ENCODE measurements at regions not wholly inside any gene's neighbourhood (a gene's known extent, or its start where the extent isn't known, plus 50 kb on each side); places are given as distances from the start of the nearest gene placed in this dataset.

- no peak for TF ChIP-seq AHDC1 (CRISPR knock-in tag; IDR thresholded peaks at IDR 0.05; ENCODE audit: borderline replicate concordance)
Observed at GRCh38 chr2:5826979-5827655, 134.9 kb downstream of the SOX11 start (continued).

GRCh38 chr2:5834501-5834900 lies 142.3 kb downstream of the SOX11 start:
- no peak overlapping the region for H2AFZ ChIP-seq (ENCODE audit: low read length)
- FAIRE-seq (no peak), ATAC-seq (no peak), DNase-seq (ENCODE audit: low spot score) (no peak)
- in situ Hi-C loops (cut with HindIII; ENCODE audit: extremely low pct_ligation_motif_present, low pct_unique_long_range_greater_than_20kb) (no loop called here), intact Hi-C loops (cut with micrococcal nuclease; ENCODE audit: unreplicated experiment) (no loop called here)
- no peaks in the 10 kb centered on the region for H3K4me1 ChIP-seq (ENCODE audit: insufficient read depth, low read length)
- no TSS peak for BruUV-seq (replicated peaks)
- H3K36me3 ChIP-seq (replicated peaks in 1 of 2; ENCODE audit: control insufficient read depth in 1 of 2, insufficient read depth in 2 of 2, low read length in 2 of 2): no peaks in the 10 kb centered on the region
- peaks cover 35% of the 10 kb centered on the region for H3K9me3 ChIP-seq (ENCODE audit: low read length)
- H3K79me2 ChIP-seq (ENCODE audit: insufficient read depth, low read length): no peaks in the 10 kb centered on the region
- no peak overlapping the region for H3K4me2 ChIP-seq (ENCODE audit: low read depth, low read length)
- no peak overlapping the region for H3K27ac ChIP-seq (ENCODE audit: extremely low read length, insufficient read depth, low read length)
- no peaks in the 10 kb centered on the region; a peak in 1 of 5 replicates for H3K27me3 ChIP-seq (ENCODE audit: control insufficient read depth in 1 of 2, insufficient read depth in 2 of 2, low read length in 2 of 2)
- no peaks in the 10 kb centered on the region for H4K20me1 ChIP-seq (ENCODE audit: insufficient read depth, low read length)
- ChIA-PET CTCF (ENCODE audit: low intra/inter-chr PET ratio, low total read pairs) (no interaction called here), POLR2A (no interaction called here)
- no peak overlapping the region for H3K9ac ChIP-seq (ENCODE audit: insufficient read depth, low read depth, low read length)
- 9% methylated on average over 4 of the region's 4 CpGs for WGBS (ENCODE audit: low lambda C conversion rate)
- no peak overlapping the region for H3K4me3 ChIP-seq (replicated peaks in 1 of 3; ENCODE audit: insufficient read depth in 1 of 3, low read depth in 2 of 3, low read length in 3 of 3)
- no peak for TF ChIP-seq ZNF782 (CRISPR knock-in tag; IDR thresholded peaks at IDR 0.05; ENCODE audit: borderline replicate concordance)
- no peak for TF ChIP-seq ZNF562 (CRISPR knock-in tag; IDR thresholded peaks at IDR 0.05; ENCODE audit: borderline replicate concordance)
- no peak for TF ChIP-seq ZFP37 (CRISPR knock-in tag; IDR thresholded peaks at IDR 0.05; ENCODE audit: borderline replicate concordance)
- no peak for TF ChIP-seq SALL1 (CRISPR knock-in tag; IDR thresholded peaks at IDR 0.05)
- TF ChIP-seq ATF7-NPFF (CRISPR knock-in tag; IDR thresholded peaks at IDR 0.05; ENCODE audit: low read depth): no peak
- TF ChIP-seq TGIF2 (CRISPR knock-in tag; IDR thresholded peaks at IDR 0.05): no peak
- no peak for TF ChIP-seq ZNF788 (CRISPR knock-in tag; IDR thresholded peaks at IDR 0.05; ENCODE audit: borderline replicate concordance)
- TF ChIP-seq ZBTB8A (CRISPR knock-in tag; IDR thresholded peaks at IDR 0.05; ENCODE audit: borderline replicate concordance, low read depth): no peak
- TF ChIP-seq ZNF580 (CRISPR knock-in tag; IDR thresholded peaks at IDR 0.05; ENCODE audit: borderline replicate concordance, low read depth): no peak
- no peak for TF ChIP-seq KDM1A (CRISPR knock-in tag; IDR thresholded peaks at IDR 0.05)
- no peak for TF ChIP-seq TRIM24 (CRISPR knock-in tag; IDR thresholded peaks at IDR 0.05)
- no peak for TF ChIP-seq ZUFSP (CRISPR knock-in tag; IDR thresholded peaks at IDR 0.05; ENCODE audit: borderline replicate concordance)
- no peak for TF ChIP-seq MED13 (CRISPR knock-in tag; IDR thresholded peaks at IDR 0.05)
- TF ChIP-seq PREB (CRISPR knock-in tag; IDR thresholded peaks at IDR 0.05): no peak

All from HepG2 (cell line).